ENCODE measurements at regions not wholly inside any gene's neighbourhood (a gene's known extent, or its start where the extent isn't known, plus 50 kb on each side); places are given as distances from the start of the nearest gene placed in this dataset.

- no peak overlapping the region for H3K9ac ChIP-seq (ENCODE audit: low read depth in 1 of 2, low read length in 2 of 2)
- H3K36me3 ChIP-seq (ENCODE audit: control insufficient read depth in 4 of 4, insufficient read depth in 3 of 4, low read depth in 1 of 4, low read length in 3 of 4) = no peaks in the 10 kb centered on the region
- no peak overlapping the region for H3K4me3 ChIP-seq (ENCODE audit: low read depth in 1 of 3, low read length in 3 of 3)
- no peaks in the 10 kb centered on the region for H3K27me3 ChIP-seq (ENCODE audit: control insufficient read depth in 4 of 4, insufficient read depth in 4 of 4, low read length in 3 of 4)
- DNase-seq (ENCODE audit: low spot score) = no peak
- WGBS = 60% methylated on average over 5 of the region's 5 CpGs
- no peaks in the 10 kb centered on the region for H3K4me1 ChIP-seq (ENCODE audit: control insufficient read depth in 4 of 4, insufficient read depth in 4 of 4, low read length in 3 of 4)
- no peaks in the 10 kb centered on the region for H3K9me3 ChIP-seq (ENCODE audit: control insufficient read depth in 4 of 4, low read length in 3 of 4)
- TF ChIP-seq ATF3 (IDR thresholded peaks at IDR 0.05) (no peak), RXRA (IDR thresholded peaks at IDR 0.05) (no peak), JUND (IDR thresholded peaks at IDR 0.05) (peak in 1 of 2 donors; percentile 42), NR2F2 (IDR thresholded peaks at IDR 0.05) (no peak), ZBTB33 (IDR thresholded peaks at IDR 0.05) (no peak)
- H3K27ac ChIP-seq (ENCODE audit: low read depth in 1 of 2, low read length in 2 of 2) = no peak overlapping the region
Observed at GRCh38 chr7:46369933-46370654, 449.0 kb upstream of the IGFBP3 start.

DNA sequence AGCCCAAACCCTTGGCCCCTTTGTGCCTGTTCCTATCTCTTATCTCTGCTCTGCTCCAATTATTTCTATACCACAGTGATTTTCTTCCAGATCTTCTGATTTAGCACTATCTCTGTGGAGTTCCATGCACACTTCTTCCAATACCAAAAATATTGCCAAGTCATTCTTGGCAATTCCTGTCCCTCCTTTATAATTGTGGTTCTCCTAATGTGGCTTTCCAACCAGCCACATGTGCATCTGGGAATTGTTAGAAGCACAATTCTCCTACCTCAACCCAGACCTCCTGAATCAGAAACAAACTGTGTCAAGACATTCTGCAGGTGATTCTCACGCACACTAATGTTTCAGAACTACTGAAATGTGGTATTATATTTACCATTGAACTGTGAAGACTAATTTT, 447.8 kb upstream of the IGFBP3 start:
- TF ChIP-seq FOXA2 (IDR thresholded peaks at IDR 0.05) = no peak
- Histone ChIP-seq H3K9ac (ENCODE audit: low read depth in 1 of 2, low read length in 2 of 2) (no peak overlapping the region), H3K9me3 (ENCODE audit: control insufficient read depth in 4 of 4, low read length in 3 of 4) (no peaks in the 10 kb centered on the region)

DNA sequence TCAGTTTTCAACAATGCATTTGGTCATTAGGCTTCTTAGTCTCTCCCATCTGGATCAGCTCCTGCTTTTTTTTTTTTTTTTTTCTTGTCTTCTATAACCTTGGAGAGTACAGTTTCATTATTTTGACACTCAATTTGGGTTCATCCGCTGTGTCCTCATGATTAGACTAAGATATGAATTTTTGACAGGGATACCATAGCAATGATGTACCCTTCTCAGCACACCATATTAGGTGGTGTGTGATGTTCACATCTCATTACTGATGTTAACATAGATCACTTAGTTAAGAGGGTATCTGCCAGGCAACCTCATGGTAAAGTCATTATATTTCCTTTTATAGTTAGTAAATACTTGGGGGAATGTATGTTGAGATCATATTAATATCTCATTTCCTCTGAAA, 445.5 kb upstream of the IGFBP3 start:
- no peak for DNase-seq (ENCODE audit: low spot score)
- Histone ChIP-seq H3K36me3 (ENCODE audit: control insufficient read depth in 4 of 4, insufficient read depth in 3 of 4, low read depth in 1 of 4, low read length in 3 of 4) (no peaks in the 10 kb centered on the region), H3K4me3 (ENCODE audit: low read depth in 1 of 3, low read length in 3 of 3) (no peak overlapping the region), H3K27ac (ENCODE audit: low read depth in 1 of 2, low read length in 2 of 2) (no peak overlapping the region), H3K9me3 (ENCODE audit: control insufficient read depth in 4 of 4, low read length in 3 of 4) (no peaks in the 10 kb centered on the region), H3K4me1 (ENCODE audit: control insufficient read depth in 4 of 4, insufficient read depth in 4 of 4, low read length in 3 of 4) (peaks cover 0 to 22% (median 14%) of the 10 kb centered on the region in 4 donors), H3K27me3 (ENCODE audit: control insufficient read depth in 4 of 4, insufficient read depth in 4 of 4, low read length in 3 of 4) (no peaks in the 10 kb centered on the region), H3K9ac (ENCODE audit: low read depth in 1 of 2, low read length in 2 of 2) (no peak overlapping the region)
- WGBS = 96% methylated on average over 1 of the region's 1 CpG
- TF ChIP-seq CTCF (IDR thresholded peaks at IDR 0.05; ENCODE audit: low read depth, low read length, missing input control) = no peak
- no peak for TF ChIP-seq SP1 (IDR thresholded peaks at IDR 0.05)
- no peak for TF ChIP-seq FOXA2 (IDR thresholded peaks at IDR 0.05)

More for the DNA sequence above, 447.8 kb upstream of the IGFBP3 start:
- 88% methylated on average over 1 of the region's 1 CpG for WGBS
- no peaks in the 10 kb centered on the region for H3K36me3 ChIP-seq (ENCODE audit: control insufficient read depth in 4 of 4, insufficient read depth in 3 of 4, low read depth in 1 of 4, low read length in 3 of 4)
- H3K4me3 ChIP-seq (ENCODE audit: low read depth in 1 of 3, low read length in 3 of 3) = no peak overlapping the region
- H3K4me1 ChIP-seq (ENCODE audit: control insufficient read depth in 4 of 4, insufficient read depth in 4 of 4, low read length in 3 of 4) = peaks cover 0 to 7% (median 5%) of the 10 kb centered on the region in 4 donors
- H3K27me3 ChIP-seq (ENCODE audit: control insufficient read depth in 4 of 4, insufficient read depth in 4 of 4, low read length in 3 of 4) = no peaks in the 10 kb centered on the region
- H3K27ac ChIP-seq (ENCODE audit: low read depth in 1 of 2, low read length in 2 of 2) = no peak overlapping the region
- DNase-seq (ENCODE audit: low spot score) = no peak

GRCh38 chr7:46363688-46364087, 442.6 kb upstream of the IGFBP3 start:
- 19% methylated on average over 1 of the region's 1 CpG for WGBS
- peak overlapping the region in 1 of 3 donors; percentile 1 for H3K4me3 ChIP-seq (ENCODE audit: low read depth in 1 of 3, low read length in 3 of 3)
- no peaks in the 10 kb centered on the region for H3K36me3 ChIP-seq (ENCODE audit: control insufficient read depth in 4 of 4, insufficient read depth in 3 of 4, low read depth in 1 of 4, low read length in 3 of 4)
- H3K4me1 ChIP-seq (ENCODE audit: control insufficient read depth in 4 of 4, insufficient read depth in 4 of 4, low read length in 3 of 4) = peaks cover 0 to 22% (median 14%) of the 10 kb centered on the region in 4 donors
- H3K9ac ChIP-seq (ENCODE audit: low read depth in 1 of 2, low read length in 2 of 2) = no peak overlapping the region
- peak overlapping the region in 1 of 2 donors; percentile 42 for H3K27ac ChIP-seq (ENCODE audit: low read depth in 1 of 2, low read length in 2 of 2)
- H3K9me3 ChIP-seq (ENCODE audit: control insufficient read depth in 4 of 4, low read length in 3 of 4) = no peaks in the 10 kb centered on the region
- H3K27me3 ChIP-seq (ENCODE audit: control insufficient read depth in 4 of 4, insufficient read depth in 4 of 4, low read length in 3 of 4) = no peaks in the 10 kb centered on the region
- DNase-seq (ENCODE audit: low spot score) = no peak
- TF ChIP-seq HNF4G (IDR thresholded peaks at IDR 0.05) = peak; percentile 52
- no peak for TF ChIP-seq GABPA (IDR thresholded peaks at IDR 0.05 in 1 of 2, conservative IDR thresholded peaks at IDR 0.05 in 1 of 2)
- TF ChIP-seq SP1 (IDR thresholded peaks at IDR 0.05) = peak; percentile 65
- peak; percentile 58 to 66 for TF ChIP-seq RAD21 (IDR thresholded peaks at IDR 0.05)
- no peak for TF ChIP-seq ATF3 (IDR thresholded peaks at IDR 0.05)
- TF ChIP-seq CTCF (IDR thresholded peaks at IDR 0.05; ENCODE audit: low read depth, low read length, missing input control) = no peak
- no peak for TF ChIP-seq ZBTB33 (IDR thresholded peaks at IDR 0.05)
- TF ChIP-seq FOXA2 (IDR thresholded peaks at IDR 0.05) = peak; percentile 97

Measured in liver (tissue), 8 donors.